ENCODE measurements at regions not wholly inside any gene's neighbourhood (a gene's known extent, or its start where the extent isn't known, plus 50 kb on each side); places are given as distances from the start of the nearest gene placed in this dataset.
"Not testable (repeated sequence)": the region's sequence is repeated elsewhere in the genome, so short reads cannot be mapped to it uniquely, and the experiment has no call there.

DNA sequence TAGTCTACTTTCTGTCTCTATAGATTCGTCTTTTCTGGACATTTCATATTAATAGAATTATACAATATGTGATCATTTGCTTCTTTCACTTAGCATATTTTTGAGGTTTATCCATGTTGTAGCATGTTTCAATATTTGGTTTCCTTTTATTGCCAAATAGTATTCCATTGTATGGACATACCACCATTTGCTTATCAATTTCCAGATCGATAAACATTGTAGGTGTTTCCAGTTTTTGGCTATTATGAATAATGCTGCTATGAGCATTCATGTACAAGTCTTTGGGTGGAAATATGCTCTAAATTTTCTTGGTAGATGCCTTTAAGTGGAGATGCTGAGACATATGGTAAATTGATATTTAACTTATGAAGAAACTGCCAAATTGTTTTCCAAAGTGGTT lies 114.1 kb downstream of the RND3 start:
- ChIA-PET POLR2A (no interaction called here), CTCF (no interaction called here)

GRCh38 chr2:150371044-150371818 lies 116.2 kb downstream of the RND3 start:
- ChIA-PET CTCF (no interaction called here), POLR2A (no interaction called here)

DNA sequence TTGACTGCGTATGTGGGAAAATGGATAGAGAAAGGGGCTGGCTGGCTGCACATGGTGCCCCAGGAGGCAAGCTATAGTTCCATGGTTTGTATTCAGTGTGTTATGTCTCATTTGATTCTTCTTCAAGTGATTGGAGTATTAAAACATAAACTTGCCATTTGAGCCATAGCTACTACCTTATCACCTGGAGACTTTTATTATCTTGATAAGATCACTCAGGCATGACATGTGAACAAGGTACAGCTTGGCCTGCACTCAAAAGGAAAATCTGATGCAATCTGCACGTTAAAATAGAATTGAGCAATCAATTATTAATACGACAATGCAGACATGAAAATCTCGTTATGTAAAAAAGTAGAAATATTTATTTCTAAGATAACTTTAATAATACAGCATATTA lies 116.9 kb downstream of the RND3 start:
- ChIA-PET CTCF (no interaction called here), POLR2A (no interaction called here)

DNA sequence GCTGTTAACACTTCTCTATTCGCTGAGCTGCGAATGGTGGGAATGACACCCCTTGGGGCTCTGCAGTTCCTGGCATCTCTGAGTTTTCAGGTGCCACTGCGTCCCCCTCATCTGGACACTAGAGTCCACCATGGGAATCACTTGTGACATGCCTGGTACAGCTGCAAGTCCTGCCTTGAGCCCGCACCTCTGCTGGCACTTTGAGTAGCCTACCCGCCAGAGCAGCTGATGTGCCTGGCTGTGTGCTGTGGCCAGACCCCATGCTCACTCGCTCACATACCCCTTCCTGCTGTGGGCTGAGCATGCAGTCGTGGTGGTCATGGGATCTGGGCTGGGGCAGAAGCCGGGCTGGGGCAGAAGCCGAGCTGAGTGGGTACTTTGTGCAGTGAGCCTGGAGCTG lies 117.6 kb downstream of the RND3 start:
- CTCF ChIA-PET = no interaction called here
- POLR2A ChIA-PET = no interaction called here

DNA sequence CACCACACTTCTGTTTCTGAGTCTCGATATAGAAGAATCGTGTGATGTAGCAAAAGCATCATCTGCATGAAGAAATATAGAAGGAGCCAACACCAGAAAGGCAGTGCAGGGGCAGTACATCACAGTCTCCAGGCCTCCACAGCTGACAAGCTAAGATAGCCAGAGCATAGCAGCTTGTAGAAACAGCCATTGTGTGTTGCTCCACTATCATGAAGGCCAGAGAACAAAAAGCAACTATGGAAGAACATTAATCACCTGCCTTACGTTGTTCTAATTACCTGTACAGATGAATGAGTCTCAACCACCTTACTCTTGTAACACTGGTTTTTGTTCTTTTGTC lies 129.0 kb downstream of the RND3 start:
- POLR2A ChIA-PET = no interaction called here

DNA sequence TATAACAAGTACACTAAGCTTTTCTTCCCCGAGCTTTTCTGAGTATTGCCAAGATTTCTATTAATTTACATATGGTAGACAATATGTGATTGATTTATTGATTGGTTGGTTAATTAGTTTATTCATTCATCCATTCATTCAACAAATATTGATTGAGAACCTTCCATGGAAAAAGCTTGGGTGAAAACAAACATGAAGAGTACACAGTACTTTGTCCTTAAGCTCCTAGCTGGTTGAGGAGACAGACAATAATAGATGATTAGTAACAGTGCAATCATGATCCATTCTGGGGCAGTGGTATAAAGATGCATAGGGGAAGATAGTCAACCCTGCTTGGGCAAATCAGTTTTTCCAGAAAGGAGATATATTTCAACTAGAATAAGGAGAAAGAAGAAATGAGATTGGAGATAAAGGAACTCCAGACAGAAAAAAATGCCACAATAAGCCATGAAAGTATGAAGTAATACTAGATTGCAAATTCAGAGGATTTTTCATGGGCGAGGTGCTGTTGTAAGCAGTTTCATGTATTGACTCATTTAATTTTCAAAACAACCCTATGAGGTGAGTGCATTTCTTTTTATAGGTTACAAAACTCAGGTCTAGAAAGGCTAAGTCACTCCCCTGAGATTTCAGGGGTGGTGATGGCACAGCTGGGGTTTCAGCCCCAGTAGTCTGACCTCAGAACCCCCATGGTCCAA lies 129.5 kb downstream of the RND3 start:
- ChIA-PET CTCF (no interaction called here), POLR2A (no interaction called here)

More for the DNA sequence above, 129.0 kb downstream of the RND3 start:
- CTCF ChIA-PET = no interaction called here

- POLR2A ChIA-PET = no interaction called here
- CTCF ChIA-PET = no interaction called here
Measured at GRCh38 chr2:150355440-150355839, 132.0 kb downstream of the RND3 start.

DNA sequence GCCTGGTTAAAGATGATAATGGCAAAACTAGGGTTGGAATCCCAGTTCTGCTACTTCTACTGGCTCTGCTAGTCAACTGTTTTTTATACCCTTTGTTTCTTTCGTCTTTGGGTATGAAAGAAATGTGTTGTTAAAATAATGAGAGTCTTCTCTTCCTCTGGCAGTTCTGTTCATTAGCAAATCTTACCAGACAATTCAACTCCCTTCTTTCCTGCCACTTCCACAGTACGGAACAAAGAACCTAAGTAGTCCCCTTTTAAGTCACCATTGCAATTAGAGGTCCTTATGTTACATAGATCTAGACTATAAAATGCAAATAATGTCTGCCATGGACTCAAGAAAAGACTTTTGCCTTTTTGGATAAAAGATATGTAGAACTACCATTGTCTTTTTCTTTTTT lies 134.1 kb downstream of the RND3 start:
- POLR2A ChIA-PET = no interaction called here
- CTCF ChIA-PET = no interaction called here

- ChIA-PET CTCF (no interaction called here), POLR2A (no interaction called here)
Measured at GRCh38 chr2:150351922-150352321, 135.5 kb downstream of the RND3 start.

DNA sequence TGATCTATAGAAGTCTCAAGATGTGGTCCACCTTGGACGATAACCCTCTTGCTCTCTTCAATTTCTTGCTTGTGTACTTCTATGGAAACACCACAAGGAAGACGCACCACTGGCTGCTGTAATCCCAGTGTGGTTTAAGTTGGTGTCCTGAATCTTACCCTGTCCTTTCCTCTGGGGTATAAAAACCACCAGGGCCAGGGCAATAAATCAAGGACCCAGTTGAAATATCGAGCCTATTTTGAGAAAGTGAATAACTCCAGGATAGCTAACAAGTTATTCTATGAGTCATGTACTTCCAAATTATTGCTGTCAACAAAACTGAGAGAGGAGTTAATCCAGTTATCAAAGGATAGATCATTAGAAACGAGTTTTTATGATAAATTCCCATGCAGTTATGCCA lies 137.0 kb downstream of the RND3 start:
- ChIA-PET CTCF (no interaction called here), POLR2A (no interaction called here)

GRCh38 chr2:150346806-150347205 lies 140.7 kb downstream of the RND3 start:
- CTCF ChIA-PET = no interaction called here

GRCh38 chr2:150341982-150342680 lies 145.3 kb downstream of the RND3 start:
- POLR2A ChIA-PET = no interaction called here
- CTCF ChIA-PET = no interaction called here

More at GRCh38 chr2:150346806-150347205, 140.7 kb downstream of the RND3 start:
- POLR2A ChIA-PET = no interaction called here

GRCh38 chr2:150339951-150340350 lies 147.5 kb downstream of the RND3 start:
- CTCF ChIA-PET = no interaction called here
- POLR2A ChIA-PET = no interaction called here

GRCh38 chr2:150339282-150339681 lies 148.2 kb downstream of the RND3 start:
- ChIA-PET POLR2A (no interaction called here), CTCF (no interaction called here)

DNA sequence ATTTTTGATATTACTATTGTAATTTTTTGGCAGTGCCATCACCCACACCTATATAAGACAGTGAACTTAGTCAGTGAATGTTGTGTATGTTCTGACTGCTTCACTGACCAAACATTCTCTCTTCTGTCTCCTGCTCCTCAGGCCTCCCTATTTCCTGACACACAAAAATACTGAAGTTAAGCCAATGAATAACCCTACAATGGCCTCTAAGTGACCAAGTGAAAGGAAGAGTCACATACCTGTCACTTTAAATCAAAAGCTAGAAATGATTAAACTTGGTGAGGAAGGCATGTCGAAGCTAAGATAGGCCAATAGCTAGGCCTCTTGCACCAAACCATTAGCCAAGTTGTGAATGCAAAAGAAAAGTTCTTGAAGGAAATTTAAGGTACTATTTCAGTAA lies 151.9 kb downstream of the RND3 start:
- POLR2A ChIA-PET = no interaction called here

GRCh38 chr2:150332383-150332782 lies 155.1 kb downstream of the RND3 start:
- ChIA-PET CTCF (no interaction called here), POLR2A (no interaction called here)

More for the DNA sequence above, 151.9 kb downstream of the RND3 start:
- CTCF ChIA-PET = no interaction called here

DNA sequence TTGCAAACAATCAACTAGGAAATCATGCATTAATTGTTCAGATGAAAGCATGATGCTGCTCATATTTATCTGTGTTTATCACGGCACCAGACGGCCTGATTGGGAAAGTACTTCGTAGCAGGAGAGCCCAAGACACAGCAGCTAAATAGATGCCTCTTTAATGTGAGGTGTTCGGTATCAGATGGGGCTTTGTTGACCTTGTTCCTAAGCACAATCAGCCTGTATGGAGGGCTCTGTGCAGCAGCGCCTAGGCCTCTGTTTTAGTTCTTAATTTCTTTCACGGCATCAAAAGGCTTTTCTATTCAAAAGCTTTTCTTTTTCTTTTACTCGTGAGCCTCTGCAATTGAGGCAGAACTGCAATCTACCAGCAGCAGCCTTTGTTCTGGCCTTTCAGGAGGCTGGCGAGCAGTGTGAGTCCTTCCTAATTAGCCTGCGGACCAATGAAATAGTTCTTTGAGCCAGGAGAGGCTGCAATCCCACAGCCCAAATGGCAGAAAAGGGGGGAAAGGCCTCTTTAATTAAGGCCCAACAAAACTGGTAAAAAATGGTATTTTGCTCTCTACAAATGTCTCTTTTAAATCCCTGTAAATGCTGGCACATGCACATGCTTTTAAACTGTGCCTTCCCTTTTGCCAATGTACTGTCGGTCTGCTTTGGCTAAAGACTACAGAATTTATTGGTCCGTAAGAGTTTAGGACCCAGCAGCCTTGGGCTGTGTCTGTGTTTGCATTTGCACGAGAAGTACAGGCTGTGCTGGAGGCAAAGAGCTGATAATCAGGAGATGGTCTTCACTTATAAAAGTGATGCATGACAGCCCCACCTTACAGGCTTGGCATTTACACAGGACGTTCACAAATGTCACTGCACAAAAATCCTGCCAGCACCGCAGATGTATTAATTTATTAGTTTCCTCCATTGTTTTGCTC lies 159.6 kb downstream of the RND3 start:
- ChIA-PET POLR2A (no interaction called here), CTCF (no interaction called here)

DNA sequence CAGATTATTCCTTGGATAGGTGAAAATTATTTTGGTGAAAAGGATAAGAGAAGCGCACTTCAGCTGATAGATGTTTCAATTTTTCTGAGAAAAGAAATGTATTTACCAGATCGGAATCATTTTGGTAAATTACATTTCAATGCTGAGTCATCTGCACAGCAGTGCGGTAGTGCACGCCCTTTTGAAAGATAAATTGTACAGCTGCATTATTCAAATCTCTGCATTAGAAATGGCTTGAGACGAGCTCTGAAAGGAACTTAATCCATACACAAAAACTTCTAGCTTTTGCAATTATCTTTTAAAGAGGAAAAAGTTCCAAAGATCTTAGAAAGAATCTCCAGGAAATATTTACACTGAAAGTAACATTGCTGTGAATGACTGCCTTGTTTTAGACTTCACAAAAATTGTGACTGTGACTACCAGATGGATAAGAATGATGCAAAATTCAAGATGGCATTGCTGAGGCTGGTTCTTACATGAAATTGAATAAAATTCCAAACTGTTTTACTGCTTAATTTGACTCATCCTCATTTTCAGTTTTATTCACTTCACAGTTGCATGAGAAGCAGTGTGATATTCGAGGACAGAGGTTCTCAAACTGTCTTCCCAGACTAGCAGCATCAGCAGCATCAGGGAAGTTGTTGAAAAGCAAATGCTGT lies 161.7 kb downstream of the RND3 start:
- CTCF ChIA-PET = no interaction called here
- POLR2A ChIA-PET = no interaction called here

DNA sequence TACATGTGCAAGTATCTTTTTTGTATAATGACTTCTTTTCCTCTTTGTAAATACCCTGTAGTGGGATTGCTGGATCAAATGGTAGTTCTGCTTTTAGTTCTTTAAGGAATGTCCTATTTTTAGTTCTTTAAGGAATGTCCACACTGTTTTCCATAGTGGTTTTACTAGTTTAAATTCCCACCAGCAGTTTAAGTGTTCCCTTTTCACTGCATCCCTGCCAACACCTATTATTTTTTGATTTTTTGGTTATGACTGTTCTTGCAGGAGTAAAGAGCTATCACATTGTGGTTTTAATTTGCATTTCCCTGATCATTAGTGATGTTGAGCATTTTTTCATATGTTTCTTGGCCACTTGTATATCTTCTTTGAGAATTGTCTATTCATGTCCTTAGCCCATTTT lies 164.4 kb downstream of the RND3 start:
- POLR2A ChIA-PET = not testable (repeated sequence)

GRCh38 chr2:150320608-150321007 lies 166.9 kb downstream of the RND3 start:
- POLR2A ChIA-PET = no interaction called here

More for the DNA sequence above, 164.4 kb downstream of the RND3 start:
- CTCF ChIA-PET = not testable (repeated sequence)

More at GRCh38 chr2:150320608-150321007, 166.9 kb downstream of the RND3 start:
- CTCF ChIA-PET = no interaction called here
